Activated CD4-positive, alpha-beta T cell treated with anti-CD3 and anti-CD28 coated beads, Interleukin-2, amount 50 U/mL, for 48 hours (primary cell): ENCODE measurements at regions not wholly inside any gene's neighbourhood (a gene's known extent, or its start where the extent isn't known, plus 50 kb on each side); places are given as distances from the start of the nearest gene placed in this dataset.
"Not testable (repeated sequence)": the region's sequence is repeated elsewhere in the genome, so short reads cannot be mapped to it uniquely, and the experiment has no call there.

Source experiments
- DNase-seq, 2 experiments: peaks; one replicate each; pipeline ENCODE4 v3.0.0-alpha.2; 2020

DNA sequence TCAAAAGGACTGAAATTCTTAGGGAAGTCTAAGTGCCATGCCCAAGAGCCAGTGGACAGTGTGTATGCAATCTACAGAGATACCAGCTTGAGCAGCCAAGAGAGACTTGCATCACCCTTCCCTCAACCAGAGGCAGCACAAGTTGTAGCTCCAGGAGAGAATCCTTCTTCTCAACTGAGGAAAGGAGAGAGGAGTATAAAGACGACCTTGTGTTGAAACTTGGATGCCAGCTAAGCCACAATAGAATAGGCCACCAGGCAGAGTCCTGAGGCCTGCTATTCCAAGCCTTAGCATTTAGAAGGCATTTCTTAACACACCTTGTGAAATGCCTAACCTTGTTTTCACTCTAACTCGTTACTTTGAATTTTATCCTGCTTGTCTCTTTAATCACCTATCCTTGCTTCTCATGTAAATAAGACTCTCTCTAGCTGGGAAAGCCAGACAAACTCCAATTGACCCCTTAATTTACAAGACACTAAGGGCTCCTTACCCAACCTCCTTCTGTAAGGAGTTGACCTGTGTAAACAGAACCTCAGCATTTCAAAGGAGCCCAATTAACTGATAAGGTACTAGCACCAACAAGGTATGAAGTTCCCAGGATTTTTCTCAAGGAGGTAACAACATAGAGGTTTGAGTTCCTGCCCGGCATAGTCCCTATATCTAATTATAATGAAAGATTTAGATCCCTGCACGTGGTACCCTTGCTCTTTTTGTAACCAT is 738.8 kb downstream of the AMY1C start:
- DNase-seq, result no peak

DNA sequence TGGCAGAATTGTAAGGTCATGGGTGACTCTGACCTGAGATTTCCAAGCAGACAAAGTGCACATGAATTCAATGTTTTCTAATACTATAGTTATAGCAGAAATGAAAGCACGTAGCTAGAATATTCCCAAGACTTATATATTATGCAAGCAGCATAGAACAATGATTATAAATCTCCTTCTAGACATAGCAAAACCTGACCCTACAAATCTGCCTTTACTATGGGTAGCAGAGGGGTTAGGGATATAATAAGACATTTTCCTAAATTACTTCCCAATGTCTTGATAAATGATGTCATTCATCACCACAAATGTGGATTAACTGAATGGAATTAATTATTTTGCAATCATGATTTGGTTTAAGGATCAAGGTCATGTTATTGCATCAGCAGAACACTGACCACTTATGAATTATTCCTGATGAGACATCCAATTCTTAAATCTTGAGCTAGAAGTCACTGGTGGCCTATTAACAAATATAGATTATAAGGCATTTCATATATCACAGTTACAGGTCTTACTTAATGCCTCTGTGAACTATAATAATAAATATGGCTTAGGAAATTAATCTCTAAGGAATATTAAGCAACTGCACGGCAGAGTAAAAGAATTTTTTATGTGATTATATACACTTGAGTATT is 776.6 kb downstream of the AMY1C start:
- no peak for DNase-seq

DNA sequence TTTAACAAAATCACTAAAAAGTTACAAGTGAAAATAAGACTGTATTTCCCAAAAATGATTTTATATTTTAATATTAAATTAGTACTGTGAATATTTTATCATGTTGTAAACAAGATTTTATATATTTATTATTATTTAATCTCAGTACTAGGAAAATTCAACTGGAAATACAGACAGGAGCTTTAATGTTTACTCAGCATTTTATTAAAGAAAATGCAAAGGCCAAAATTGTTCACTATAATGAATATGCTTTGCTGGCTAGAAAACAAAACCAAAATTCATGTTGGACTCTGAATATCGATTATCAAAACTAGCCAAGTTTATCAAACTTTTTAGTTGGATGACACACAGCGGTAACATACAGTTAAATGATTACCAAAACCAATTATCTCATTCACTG is 782.3 kb downstream of the AMY1C start:
- DNase-seq, result no peak

DNA sequence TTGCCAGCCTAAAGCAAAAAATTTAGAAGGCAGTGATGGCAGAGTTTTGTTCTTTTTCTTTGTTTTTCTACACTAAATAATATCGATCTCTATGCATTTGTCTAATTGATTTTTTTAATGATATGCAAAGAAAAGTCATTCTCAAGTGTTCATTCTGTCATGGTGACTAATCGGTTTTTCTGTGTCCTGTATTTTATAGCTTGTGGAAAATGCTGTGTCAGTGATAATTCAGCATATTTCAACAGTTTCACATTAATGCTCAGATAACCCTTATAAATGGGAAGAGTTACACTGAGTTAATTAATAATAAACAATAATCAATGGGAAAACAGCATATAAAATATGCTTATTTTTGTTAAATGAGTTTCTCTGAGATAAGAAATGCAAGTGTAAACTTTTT is 824.9 kb downstream of the AMY1C start:
- no peak for DNase-seq

DNA sequence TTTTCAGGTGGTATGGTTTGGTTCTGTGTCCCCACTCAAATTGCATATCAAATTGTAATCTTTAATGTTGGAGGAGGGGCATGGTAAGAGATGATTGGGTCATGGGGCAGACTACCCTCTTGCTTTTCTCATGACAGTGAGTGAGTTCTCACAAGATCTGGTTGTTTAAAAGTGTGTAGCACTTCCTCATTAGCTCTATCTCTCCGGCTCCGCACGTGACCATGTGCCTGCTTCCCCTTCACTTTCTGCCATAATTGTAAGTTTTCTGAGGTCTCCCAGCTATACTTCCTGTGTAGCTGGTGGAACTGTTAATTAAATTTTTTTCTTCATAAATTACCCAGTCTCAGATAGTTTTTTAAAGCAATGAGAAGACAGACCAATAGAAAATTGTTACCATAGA is 843.2 kb downstream of the AMY1C start:
- DNase-seq, result no peak

DNA sequence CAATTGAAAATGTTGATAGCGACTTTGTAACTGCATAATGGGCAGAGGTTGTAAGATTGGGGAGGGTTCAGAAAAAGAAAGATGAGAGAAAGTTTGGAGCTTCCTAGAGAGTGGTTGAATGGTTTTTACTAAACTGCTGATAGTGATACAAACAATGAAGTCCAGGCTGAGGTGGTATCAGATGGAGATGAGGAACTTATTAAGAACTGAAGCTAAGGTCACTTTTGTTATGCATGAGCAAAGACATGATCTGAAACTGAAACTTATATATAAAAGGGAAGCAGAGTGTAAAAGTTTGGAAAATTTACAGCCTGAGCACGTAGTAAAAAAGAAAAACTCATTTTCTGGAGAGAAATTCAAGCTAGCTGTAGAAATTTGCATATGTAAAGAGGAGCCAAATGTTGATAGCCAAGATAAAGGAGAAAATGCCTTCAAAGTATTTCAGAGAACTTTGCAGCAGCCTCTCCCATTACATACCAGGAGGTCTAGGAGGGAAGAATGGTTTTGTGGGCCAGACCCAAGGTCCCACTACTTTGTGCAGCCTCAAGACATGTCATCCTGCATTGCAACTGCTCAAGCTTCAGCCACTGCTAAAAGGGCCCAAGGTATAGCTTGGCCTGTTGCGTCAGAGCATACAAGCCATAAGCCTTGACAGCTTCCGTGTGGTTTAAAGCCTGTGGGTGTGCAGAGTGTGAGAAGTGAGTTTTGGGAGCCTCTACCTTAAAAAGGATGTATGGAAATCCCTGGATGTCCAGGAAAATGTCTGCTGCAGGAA is 843.9 kb downstream of the AMY1C start:
- no peak for DNase-seq

DNA sequence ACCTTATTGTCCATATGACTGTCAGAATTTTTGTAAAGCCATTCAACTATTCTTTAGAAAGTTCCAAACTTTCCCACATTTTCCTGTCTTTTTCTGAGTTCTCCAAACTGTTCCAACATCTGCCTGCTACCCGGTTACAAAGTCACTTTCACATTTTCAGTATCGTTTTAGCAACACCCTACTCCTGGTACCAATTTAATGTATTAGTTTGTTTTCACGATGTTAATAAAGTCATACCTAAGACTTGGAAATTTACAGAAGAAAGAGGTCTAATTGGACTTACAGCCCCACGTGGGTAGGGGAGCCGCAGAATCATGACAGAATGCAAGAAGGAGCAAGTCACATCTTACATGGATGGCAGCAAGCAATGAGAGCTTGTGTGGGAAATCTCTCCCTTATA is 867.8 kb downstream of the AMY1C start:
- no peak for DNase-seq

DNA sequence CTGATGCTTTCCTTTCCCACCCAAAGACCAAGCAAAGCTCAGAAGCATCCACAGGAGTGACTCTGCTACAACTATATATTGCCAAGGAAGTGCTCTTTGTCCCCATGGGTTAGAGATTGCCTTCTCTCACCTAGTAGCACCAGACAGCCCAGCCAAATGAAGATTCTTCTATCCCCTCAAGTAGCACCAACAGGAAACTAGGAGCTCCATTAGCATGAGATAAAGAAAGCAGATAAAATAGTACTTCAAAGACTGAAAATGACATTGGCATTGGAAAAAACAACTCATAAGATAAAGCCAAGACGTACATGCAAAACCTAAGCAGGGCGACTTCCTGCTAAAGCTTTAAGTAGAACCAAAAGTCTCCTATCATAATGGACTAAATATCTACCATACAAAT is 871.5 kb downstream of the AMY1C start:
- DNase-seq, result no peak

DNA sequence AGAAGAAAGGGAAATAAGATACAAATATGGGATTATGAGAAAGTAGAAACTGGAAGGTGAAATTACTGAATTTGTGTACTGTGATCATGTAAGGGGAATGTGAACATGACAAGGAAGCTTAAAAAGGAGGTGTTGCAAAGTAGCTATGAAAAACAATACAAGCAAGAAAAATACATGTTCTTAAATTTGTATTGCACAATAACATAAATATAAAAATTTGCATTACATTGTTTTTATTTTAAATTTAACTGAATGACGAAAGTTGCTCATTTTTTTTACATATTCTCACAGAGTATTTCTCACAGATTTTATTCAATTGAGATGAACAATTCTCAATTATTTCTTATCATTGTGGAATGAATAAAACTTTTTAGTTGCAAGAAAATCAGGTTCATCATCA is 874.8 kb downstream of the AMY1C start:
- DNase-seq, result no peak

DNA sequence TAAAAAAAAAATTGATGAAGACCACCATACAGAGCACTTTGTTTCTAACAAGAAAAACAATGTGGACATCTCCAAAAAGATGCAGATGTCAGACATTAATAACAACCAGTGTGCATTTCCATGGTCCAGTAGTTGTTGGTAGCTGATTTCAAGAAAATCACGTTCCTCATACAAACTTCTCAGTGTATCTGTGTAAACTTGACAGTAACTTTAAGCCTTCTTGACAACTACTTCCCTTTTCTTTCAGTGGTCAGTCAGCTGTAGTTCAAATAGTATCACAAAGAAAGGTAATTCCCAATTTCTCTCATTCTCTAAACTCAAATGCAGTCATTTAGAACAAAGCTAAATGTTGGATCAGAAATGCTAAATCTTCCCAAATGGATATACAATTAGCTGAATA is 879.9 kb downstream of the AMY1C start:
- DNase-seq, result no peak

DNA sequence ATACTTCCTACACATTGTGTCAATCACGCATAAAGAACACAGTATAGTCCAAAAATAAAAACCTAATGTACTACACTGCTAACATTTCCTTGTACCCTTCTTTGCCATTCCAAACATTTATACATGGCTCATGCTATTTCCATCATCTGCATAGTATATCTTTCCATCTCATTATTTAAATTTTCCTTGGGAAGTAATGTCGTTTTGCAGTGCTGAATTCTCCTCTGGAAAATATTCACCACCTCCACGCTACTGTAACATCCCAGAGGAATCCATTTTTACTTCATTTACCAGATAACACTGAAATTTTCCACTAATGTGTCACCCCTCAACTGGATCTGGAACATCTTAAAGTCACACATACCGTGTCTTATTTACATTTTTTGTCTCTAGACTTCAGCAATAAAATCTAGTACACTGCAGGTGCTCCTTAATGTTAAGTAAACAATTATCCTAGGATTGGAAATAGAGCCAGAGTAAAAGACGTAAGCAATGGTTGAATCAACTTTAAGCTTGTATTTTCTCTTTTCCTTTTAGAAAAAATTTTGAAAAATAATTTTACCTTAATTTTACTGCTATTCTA is 881.0 kb downstream of the AMY1C start:
- no peak for DNase-seq

DNA sequence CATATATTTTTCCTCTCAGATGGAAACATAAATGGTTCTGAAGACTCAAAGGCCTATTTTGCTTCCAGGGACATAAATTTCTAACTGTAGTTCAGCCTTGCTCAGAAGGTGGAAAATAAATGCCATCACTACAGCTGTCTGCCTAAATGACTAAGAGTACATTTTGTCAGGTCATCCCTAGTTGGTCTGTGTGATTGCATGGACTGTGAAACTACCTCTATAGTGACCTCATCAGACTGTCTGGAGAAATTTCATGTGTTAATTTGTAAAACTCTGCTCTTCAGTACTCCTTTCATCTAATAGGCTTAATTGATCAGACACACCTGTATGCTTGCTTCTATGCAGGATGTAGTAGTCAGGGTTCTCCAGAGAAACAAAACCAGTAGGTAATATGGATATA is 886.9 kb downstream of the AMY1C start:
- no peak for DNase-seq

DNA sequence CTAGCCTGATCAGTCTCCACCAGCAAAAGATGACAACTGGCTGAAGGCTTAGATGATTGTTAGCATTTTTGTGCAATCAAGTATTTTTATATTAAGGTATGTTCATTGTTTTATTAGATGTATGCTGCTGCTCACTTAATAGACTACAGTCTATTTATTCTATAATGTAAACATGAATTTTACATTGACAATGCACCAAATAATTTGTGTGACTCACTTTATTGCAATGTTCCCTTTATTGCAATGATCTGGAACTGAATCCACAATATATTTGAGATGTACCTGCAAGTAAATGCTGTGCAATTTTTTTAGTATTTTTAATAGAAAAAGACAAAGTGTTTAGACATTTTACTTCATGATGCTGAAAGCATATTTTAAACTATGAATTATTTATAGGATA is 896.5 kb downstream of the AMY1C start:
- no peak for DNase-seq

DNA sequence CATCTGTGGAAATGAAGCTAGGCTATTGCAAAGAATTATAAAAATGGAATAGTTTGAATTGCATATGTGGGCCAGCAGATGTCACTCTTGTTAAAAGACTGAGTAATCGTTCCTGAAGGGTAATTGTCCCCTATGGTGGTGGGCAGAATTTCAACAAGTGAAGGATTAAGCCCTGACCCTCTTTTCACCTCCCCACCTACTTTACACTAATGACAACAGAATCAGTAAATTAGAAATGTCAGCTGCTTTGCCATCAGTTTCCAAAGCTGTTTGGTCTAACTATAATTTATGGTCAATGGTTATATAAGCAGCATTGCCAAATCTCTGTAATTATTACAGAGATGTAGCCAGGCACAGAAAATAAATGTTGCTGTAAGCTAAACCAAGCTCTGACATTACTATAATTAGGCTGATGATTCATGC is 898.6 kb downstream of the AMY1C start:
- no peak for DNase-seq

DNA sequence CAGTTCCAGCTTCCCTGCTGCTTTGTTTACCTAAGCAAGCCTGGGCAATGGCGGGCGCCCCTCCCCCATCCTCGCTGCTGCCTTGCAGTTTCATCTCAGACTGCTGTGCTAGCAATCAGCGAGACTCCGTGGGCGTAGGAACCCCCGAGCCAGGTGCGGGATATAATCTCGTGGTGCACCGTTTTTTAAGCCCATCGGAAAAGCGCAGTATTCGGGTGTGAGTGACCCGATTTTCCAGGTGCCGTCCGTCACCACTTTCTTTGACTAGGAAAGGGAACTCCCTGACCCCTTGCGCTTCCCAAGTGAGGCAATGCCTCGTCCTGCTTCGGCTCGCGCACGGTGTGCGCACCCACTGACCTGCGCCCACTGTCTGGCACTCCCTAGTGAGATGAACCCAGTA is 914.7 kb downstream of the AMY1C start:
- not testable (repeated sequence) for DNase-seq

DNA sequence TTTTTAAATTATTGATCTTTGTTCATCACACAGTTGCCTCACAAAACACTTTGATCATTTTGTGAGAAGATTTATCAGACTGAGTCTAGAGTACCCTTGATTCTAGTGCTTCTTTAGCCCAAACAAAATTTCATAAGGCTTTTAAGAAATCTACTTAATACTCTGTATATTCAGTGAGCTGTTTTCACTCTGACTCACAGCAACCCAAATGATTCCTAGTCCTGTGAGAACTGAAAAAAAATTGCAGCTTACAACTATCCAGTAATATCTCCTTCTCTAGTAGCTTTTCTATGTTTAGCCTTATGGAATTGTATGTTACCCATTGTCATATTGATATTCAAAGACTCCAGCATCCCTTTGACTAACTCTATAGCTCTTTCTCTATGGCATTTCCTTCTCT is 915.6 kb downstream of the AMY1C start:
- DNase-seq, result no peak

DNA sequence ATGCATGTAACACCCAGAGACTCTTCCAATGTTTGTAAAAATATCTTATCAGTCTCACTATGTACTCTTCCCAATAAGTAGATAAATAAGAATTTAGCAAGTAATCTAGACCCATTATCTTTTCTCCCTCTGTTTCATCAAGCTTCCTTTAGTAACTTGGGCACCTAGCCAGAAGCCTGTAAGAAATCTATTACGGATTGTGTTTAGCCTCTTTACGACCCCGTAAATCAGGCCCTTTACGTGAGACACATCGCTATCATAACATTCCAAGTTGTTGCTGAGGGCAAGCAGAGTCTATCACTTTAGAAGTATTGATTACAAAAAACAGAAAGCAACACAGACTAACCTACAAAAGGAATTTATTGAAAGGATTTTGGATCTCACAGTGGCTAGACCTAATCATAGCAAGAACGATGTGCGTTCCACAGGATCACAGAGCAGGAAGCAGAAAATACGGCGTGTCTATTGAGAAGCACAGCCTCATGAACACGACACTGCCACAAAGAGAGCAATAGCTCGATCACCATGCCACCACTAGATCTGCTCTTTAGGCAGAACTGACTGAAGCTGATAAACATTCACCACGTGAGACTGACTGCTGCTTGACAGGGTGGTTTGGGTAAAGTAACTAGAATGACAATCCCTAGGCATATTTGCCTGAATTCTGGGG is 922.1 kb downstream of the AMY1C start:
- DNase-seq, result no peak

DNA sequence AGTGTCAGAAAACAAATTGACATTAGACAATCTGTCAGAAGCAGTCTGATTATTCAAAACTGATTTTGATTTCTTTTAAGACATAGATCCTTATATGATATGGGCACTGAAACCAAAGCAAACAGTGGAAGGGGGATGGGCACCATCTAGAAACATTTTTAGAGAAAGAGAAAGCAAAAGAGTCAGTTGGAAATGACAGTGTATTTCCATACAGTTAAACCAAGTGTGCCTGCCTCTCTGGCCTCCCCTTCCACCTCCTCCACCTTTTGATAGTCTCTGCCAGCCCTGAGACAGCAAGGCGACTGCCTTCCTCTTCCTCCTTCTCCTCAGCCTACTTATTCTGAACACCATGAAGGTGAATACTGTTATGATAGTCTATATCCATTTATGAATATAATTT is 949.7 kb downstream of the AMY1C start:
- no peak for DNase-seq

DNA sequence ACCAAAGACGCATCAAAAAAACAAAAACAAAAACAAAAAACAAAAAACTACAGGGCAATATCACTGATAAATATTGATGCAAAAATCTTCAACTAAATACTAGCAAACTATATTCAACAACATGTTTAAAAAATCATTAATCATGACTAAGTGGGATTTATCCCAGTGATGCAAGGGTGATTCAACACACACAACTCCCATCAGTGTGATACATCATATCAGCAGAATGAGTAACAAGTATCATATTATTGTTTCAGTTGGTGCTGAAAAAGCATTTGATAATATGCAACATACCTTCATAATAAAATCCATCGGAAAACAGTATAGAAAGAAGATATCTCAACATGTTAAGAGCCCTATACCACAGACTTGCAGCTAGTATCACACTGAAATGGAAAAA is 953.0 kb downstream of the AMY1C start:
- no peak for DNase-seq

DNA sequence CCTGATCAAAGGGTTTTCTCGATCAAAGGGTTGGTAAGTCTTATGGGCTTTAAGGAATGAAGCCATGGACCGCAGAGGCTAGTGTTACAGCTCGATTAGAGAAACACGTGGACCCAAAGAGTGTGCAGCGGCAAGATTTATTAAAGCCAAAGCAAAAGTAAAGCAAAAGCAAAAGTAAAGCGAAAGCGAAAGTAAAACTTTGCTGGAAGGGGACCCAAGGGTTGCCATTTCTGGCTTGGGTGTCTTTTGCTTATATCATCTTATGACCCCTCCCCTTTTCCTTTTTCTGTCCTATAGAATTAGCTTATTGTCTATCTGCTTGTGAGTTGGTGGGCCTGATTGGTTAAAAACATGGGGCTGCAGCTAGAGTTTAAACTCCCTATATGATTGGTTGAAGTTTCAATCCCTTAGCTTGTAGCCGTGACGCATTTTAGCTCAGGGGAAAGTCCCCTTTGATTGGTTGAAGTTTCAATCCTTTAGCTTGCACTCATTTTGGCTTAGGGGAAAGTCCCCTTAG is 957.0 kb downstream of the AMY1C start:
- DNase-seq, result no peak

DNA sequence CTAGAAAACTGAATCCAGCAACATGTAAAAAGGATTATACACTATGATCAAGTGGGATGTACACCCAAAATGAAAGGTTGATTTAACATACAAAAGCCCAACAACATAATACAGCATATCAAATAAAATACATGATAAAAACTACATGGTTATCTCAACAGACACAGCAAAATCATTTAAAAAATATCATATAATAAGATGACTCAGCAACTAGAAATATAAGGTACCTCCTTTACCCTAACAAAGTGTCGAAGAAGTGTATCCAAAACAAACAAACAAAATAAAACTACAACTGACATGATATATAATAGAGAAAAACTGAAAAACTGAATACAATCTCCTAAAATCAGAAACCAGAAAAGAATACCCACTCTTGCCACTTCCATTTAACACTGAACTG is 969.1 kb downstream of the AMY1C start:
- no peak for DNase-seq

DNA sequence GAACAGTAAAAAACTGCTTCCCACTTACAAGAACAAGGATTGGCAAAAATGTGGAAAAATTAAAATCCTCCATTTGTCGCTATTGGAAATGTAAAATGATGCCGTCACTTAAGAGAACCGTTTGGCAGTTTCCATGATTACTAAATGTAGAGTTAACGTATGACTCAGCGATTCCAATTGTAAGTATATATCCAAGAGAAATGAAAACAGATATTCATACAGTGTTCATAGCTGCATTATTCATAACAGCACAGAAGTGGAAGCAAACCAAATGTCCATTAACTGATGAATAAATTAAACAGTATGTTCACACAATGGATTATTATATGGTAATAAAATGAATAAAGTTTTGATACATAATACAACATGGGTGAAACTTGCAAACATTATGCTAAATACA is 971.0 kb downstream of the AMY1C start:
- DNase-seq, result no peak

DNA sequence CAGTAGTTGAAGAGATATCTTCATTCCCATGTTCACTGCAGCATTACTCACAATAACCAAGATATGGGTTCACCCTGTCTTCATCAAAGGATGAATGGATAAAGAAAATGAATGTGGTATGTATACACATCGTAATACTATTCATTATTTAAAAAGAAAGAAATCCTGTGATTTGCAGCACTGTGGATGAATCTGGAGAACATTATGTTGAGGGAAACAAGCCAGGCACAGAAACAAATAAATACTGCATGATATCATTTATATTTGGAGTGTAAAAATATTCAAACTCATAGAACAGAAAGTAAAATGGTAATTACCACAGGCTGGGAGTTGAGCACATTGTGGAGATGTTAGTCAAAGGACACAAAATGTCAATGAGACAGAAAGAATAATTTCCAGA is 977.2 kb downstream of the AMY1C start:
- no peak for DNase-seq
